Mesothelial cell of epicardium (in vitro differentiated cells): ENCODE measurements at regions not wholly inside any gene's neighbourhood (a gene's known extent, or its start where the extent isn't known, plus 50 kb on each side); places are given as distances from the start of the nearest gene placed in this dataset.
A peak's percentile ranks its signal among the peaks of the same experiment; 100 is the strongest.

Source experiments
- DNase-seq, 2 experiments: peaks; one replicate each; pipeline ENCODE4 v3.0.0; 2021; ENCODE audit warnings: low spot score in 2 of 2; ENCODE audit not compliant: unreplicated experiment in 2 of 2
- H3K27ac Mint-ChIP-seq: 2 replicates; pipeline ENCODE4 v1.8.0; 2021; ENCODE audit warnings: mixed read lengths
- H3K27me3 Mint-ChIP-seq: 2 replicates; pipeline ENCODE4 v1.8.0; 2021; ENCODE audit warnings: low read depth, mixed read lengths
- H3K36me3 Mint-ChIP-seq: 2 replicates; pipeline ENCODE4 v1.8.0; 2021; ENCODE audit warnings: mixed read lengths
- H3K4me1 Mint-ChIP-seq: 2 replicates; pipeline ENCODE4 v1.8.0; 2021; ENCODE audit warnings: mixed read lengths
- H3K4me3 Mint-ChIP-seq: 2 replicates; pipeline ENCODE4 v1.8.0; 2021; ENCODE audit warnings: mild to moderate bottlenecking, moderate library complexity, mixed read lengths
- H3K9me3 Mint-ChIP-seq: 2 replicates; pipeline ENCODE4 v1.8.0; 2021; ENCODE audit warnings: mixed read lengths
- TF ChIP-seq, protein P1 (sequence below): fragments of 200-600 bp; sonication (generic); IDR thresholded peaks from one replicate; pipeline ENCODE4 v1.5.0; 2021; ENCODE audit warnings: antibody characterized with exemption; ENCODE audit not compliant: unreplicated experiment

DNA sequence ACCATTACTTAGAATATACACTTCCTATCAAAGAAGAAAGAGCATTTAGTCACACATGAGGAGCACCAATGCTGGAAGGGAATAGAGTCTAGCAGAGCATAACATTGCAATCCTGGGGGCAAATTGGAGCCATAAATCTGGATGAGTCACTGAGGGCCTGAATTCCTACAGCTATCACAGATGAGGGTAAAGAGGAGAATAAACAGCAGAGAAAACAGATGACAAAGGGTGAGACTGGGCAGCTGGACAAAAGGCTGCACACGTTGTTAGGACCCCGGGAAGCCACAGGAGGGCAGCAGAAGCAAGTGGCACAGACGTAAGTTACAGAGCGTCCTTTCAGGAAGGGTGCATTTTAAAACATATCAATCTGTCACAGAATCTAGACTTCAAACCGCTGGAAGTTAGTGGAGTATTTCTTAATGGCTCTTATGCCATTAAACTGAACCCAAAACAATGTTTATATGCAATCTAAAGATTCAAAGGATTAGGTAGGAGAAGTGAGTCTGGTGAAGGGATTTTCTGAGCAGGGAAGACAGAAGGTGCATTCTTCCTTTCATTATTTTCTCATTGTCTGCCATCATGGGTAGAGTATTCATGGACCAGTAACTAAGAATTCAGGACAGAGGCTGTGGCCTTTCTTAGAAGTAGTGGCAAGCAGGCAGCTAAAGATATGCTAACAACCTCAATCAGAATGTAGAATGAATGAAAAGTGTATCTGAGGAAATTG, 159.8 kb upstream of the DAAM1 start:
- H3K4me3 Mint-ChIP-seq: peak overlapping the region; percentile 20
- DNase-seq: peak in 1 of 2 experiments; percentile 63
- peaks cover 19% of the 10 kb centered on the region for H3K4me1 Mint-ChIP-seq
- no peaks in the 10 kb centered on the region for H3K36me3 Mint-ChIP-seq
- TF ChIP-seq, protein P1, sequence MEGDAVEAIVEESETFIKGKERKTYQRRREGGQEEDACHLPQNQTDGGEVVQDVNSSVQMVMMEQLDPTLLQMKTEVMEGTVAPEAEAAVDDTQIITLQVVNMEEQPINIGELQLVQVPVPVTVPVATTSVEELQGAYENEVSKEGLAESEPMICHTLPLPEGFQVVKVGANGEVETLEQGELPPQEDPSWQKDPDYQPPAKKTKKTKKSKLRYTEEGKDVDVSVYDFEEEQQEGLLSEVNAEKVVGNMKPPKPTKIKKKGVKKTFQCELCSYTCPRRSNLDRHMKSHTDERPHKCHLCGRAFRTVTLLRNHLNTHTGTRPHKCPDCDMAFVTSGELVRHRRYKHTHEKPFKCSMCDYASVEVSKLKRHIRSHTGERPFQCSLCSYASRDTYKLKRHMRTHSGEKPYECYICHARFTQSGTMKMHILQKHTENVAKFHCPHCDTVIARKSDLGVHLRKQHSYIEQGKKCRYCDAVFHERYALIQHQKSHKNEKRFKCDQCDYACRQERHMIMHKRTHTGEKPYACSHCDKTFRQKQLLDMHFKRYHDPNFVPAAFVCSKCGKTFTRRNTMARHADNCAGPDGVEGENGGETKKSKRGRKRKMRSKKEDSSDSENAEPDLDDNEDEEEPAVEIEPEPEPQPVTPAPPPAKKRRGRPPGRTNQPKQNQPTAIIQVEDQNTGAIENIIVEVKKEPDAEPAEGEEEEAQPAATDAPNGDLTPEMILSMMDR: peak; percentile 21
- no peaks in the 10 kb centered on the region for H3K27me3 Mint-ChIP-seq
- H3K9me3 Mint-ChIP-seq: no peaks in the 10 kb centered on the region
- peak overlapping the region; percentile 81 for H3K27ac Mint-ChIP-seq

DNA sequence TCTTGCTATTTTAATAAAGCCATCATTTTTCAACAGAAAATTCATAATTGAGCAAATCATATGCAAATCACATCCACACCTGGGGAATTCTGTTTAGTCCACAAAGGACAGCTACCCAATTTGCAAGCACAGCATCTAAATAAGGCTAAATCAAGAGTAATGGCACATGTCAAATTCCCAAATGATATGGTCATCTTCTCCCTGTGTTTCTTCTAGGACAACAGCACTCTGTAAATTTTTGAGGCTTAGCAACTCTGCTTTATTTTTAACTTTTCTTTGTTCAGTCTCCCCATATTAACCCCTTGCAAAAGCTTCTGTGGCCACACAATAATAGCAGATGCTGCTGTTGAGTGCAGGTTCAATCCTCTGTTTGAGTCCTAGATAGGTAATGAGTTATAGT, 155.6 kb upstream of the DAAM1 start:
- H3K36me3 Mint-ChIP-seq: no peaks in the 10 kb centered on the region
- H3K27me3 Mint-ChIP-seq: no peaks in the 10 kb centered on the region
- H3K4me3 Mint-ChIP-seq: no peak overlapping the region
- H3K4me1 Mint-ChIP-seq: peaks cover 17% of the 10 kb centered on the region
- peaks cover 9% of the 10 kb centered on the region for H3K9me3 Mint-ChIP-seq
- H3K27ac Mint-ChIP-seq: no peak overlapping the region
- no peak for DNase-seq
- TF ChIP-seq, protein P1: no peak

DNA sequence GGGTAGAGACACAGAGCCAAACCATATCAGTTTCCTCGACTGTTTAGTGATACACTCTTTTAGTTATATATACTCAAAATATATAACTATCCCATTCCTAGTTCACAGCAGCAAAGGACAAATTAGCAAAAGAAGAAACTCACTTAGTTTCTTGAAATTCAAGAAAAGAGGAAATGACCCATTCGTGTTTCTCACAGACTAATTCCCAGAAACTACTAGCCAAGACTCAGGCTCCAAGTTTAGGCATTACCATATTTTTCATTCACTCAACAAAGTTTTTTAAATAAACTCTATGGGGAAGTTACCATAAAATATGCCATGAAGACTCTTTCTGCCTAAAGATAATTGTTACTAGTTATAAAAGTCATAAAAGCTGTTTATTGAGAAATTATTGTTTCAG, 152.3 kb upstream of the DAAM1 start:
- DNase-seq: no peak
- peaks cover 9% of the 10 kb centered on the region for H3K9me3 Mint-ChIP-seq

DNA sequence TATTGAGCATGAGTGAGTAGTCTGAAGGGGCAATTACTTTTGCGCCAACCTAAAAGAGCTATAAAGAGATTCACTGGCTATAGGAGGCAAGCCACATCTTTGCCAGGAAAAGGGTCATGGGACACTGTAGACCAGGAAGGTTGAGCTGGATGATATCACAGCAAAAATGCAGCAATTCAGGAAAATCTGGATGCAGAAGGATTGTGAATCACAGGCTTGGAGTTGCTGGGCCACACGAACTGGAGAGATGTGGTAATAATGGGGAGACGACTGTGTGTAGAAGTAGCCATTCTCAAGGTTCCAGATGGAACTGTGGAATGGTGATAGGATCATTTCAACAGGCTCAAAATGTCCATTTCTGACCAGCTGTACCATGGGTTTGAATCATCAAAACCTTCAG, 151.4 kb upstream of the DAAM1 start:
- Mint-ChIP-seq H3K9me3 (peaks cover 9% of the 10 kb centered on the region), H3K27me3 (no peaks in the 10 kb centered on the region), H3K4me3 (no peak overlapping the region), H3K27ac (no peak overlapping the region), H3K36me3 (no peaks in the 10 kb centered on the region), H3K4me1 (peaks cover 5% of the 10 kb centered on the region)
- TF ChIP-seq, protein P1: no peak
- DNase-seq: no peak

More for the DNA sequence above, 152.3 kb upstream of the DAAM1 start:
- no peaks in the 10 kb centered on the region for H3K27me3 Mint-ChIP-seq
- no peak overlapping the region for H3K4me3 Mint-ChIP-seq
- H3K4me1 Mint-ChIP-seq: peaks cover 5% of the 10 kb centered on the region
- no peaks in the 10 kb centered on the region for H3K36me3 Mint-ChIP-seq
- TF ChIP-seq, protein P1: no peak
- no peak overlapping the region for H3K27ac Mint-ChIP-seq

DNA sequence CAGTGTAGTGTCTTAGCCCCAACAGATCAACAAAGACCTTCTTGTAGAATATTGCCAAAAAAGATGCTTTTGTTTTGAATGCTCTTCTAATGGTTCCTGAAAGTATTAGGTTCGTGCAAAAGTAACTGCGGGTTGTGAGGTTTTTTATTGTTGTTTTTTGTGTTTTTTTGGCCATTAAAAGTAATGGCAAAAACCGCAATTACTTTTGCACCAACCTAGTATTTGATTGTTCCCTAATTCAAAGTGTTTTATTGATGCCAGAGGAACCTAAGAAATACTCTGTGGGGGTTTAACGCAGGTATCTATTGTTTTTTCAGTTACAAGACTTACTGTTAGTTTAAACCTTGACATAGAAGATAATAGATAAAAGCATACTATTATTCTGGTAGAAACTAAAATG, 150.8 kb upstream of the DAAM1 start:
- H3K36me3 Mint-ChIP-seq: no peaks in the 10 kb centered on the region
- H3K27ac Mint-ChIP-seq: no peak overlapping the region
- H3K27me3 Mint-ChIP-seq: no peaks in the 10 kb centered on the region
- H3K4me3 Mint-ChIP-seq: no peak overlapping the region
- peaks cover 9% of the 10 kb centered on the region for H3K9me3 Mint-ChIP-seq
- no peak for DNase-seq
- TF ChIP-seq, protein P1: no peak
- H3K4me1 Mint-ChIP-seq: peaks cover 4% of the 10 kb centered on the region
